ENCODE measurements at regions not wholly inside any gene's neighbourhood (a gene's known extent, or its start where the extent isn't known, plus 50 kb on each side); places are given as distances from the start of the nearest gene placed in this dataset.

DNA sequence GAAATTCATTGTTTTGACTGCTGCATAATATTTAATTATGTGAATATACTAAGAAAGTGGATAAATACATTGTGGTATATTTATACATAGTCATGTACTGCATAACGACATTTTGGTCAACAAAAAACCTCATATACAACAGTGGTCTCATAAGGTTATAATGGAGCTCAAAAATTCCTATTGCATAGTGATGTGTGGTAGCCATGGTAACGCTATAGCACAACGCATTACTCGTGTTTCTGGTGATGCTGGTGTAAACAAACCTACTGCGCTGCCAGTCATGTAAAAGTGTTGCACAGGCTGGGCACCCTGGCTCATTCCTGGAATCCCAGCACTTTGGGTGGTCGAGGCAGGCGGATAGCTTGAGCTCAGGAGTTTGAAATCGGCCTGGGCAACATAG lies 52.6 kb upstream of the NHLH2 start:
- no peak for DNase-seq (ENCODE audit: low read depth)

DNA sequence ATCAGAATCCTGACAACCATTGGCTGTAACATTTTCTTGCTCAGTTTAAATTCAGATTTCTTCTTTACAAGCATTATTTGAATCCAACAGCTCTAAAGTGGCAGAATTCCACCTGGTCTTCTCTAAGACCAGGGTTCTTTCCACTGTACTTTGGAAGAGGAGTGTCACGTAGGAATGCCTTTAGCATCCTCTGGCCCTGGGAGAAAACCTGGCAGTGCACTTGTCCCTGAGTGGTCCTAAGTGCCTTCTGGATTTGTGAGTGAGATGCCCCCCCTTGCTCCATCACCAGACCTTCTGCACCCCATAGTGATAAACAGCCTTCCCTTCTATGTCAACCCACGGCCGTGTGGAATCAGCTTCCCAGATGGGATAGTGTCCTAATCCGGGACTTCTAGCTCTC lies 57.1 kb upstream of the NHLH2 start:
- DNase-seq (ENCODE audit: low read depth) = no peak

DNA sequence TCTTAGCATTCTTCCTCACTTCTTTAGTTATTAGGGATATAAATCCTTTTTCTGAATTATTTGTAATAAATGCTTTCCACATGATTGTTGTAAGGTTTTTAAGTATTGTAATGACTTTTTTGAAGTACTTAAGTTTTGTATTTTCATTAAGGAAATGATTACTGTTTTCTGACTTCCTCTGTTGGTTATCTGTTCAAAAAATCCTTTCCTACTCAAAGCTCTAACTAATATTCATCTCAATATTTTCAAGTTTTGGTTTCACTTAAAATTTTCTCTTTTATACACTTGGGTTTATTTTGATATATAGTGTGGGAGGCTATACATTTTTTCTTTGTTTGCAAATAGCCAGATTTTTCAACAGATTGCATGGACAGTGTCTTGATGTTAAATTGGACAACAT lies 59.9 kb upstream of the NHLH2 start:
- no peak for DNase-seq (ENCODE audit: low read depth)

DNA sequence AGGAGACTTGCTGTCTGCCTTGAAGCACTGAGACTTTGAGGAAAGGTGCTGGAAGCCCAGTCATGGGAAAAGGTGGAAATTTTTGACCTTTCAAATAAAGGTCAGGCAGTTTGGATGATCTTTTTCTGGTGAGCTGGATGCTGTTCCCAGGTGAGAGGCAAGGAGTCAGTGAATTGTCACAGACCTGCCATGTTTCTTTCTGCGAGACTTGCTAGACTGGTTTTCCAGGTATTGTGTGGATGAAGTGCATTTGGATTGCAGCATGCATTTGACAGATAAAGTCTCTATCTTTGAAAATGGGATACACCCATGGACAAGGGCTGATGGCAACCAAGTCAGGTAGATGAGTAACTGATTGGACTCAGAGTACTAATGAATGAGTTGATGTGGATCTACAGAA lies 65.7 kb upstream of the NHLH2 start:
- DNase-seq (ENCODE audit: low read depth) = no peak

DNA sequence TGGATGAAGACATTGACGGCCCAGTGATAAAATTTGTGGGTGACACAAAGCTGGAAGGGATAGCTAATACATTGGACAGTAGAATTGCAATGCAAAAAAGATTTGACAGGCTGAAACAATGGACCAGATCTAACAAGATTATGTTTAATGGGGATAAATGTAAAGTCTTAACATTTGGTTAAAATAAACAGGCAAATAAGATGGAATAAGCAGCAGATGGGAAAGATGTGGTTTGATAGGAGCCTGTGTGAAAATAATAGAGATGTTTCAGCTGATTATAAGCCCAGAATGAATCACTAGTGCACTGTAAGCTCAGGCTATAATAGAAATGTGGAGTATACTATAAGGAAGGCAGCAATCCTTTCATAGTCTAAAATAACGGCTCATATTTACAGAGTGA lies 66.2 kb upstream of the NHLH2 start:
- DNase-seq (ENCODE audit: low read depth) = no peak

DNA sequence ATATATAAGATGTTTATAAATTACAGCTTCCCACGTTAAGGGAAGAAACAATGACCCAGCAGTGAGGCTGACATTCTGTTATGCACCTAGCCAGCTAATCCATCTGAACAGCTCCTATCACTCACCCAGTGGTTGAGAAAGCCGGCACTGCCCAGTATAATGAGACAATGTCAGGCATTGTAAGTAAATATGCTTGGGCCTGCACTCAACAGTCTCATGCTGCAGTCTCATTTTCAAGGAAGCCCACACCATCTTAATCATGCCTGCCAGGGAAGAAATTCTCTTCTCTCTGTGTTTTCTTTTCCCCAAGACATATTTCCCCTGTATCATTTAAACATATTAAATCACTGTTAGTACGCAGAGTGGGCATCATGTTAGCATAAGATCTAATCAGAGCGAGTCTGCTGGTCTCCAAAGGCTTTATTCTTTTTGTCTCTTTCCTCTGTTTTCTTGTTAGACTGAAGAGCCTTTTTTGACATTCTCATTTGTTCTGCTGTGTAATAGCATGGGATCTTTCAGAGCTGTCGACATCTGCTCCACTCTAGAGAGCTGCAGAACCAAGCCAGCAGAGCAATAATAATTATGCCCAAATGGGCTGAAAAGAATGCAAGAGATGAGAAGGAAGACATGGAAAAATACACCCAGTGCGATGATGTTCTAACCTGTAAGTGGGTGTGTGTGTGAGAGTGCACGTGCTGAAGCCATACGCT lies 67.6 kb upstream of the SLC22A15 start:
- DNase-seq (ENCODE audit: low read depth) = no peak

DNA sequence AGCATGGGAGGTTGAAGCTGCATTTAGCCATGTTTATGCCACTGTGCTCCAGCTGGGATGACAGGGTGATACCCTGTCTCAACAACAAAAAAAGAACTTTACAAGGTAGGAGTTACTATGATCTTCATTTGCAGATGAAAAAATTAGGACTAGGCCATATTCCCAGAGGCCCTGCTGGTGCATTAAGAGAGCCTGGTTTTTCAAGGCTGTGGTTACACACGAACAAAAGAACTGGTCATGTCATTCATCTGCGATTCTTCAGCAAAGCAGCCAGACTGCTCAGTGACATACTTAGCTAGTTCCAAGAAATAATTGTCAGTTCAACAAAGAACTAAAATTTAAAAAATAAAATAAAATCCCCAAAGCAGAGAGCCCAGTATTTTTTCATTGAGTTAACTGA lies 66.1 kb upstream of the SLC22A15 start:
- no peak for DNase-seq (ENCODE audit: low read depth)

DNA sequence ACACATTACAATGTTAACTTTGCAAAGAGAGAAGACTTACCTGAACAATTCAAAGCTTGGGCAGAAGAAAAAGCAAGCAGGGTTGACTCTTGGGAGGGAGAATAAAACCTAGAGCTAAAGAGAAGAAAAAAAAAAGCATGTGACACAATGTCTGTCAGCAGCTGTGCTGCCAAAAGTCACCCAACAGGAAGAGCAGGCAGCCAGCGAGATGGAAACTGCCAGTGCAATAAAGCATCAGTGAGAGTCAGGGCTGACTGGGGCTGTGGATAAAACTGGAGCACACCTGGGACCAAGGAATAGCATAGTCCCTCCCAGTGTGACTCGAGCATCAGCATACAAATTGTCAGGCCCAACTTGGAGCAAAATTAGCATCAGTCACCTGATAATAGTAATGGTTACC lies 65.0 kb upstream of the SLC22A15 start:
- DNase-seq (ENCODE audit: low read depth) = no peak

DNA sequence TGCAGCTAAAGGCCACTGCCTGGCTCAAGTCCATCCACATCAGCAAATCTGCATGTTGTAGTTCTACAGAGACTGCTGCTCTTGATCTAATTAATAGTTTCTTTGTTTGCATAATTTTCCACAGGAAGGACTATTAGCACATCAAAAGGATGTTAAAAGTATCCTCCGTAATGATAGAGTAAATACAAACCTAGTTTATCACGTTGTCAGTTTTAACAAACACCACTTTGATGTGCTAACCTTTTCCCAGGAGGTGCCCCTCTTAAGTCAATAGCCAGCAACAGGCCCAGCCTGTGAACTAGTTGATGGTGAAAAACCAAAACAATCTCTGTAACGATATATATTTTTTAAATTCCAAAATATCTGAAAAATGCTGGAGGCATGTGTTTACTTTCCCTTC lies 64.2 kb upstream of the SLC22A15 start:
- no peak for DNase-seq (ENCODE audit: low read depth)

DNA sequence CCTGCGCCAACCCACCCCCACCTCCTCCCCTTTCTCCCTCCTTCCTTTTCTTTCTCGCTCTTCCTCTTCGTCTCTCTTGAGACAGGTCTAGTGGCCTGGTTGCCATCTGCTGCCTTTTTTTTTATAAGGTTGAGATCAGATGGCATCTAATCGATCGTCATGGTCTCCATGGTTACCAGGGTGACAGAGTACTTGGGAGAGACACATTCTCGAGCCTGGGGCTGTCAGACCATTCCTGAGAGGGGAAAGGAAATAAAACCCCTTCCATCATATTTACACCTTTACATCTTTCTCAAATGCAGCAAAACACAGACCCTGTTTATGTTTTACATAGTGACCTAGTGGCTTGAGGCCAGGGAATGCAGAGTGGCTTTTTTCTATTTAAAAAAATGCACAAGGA lies 53.5 kb upstream of the SLC22A15 start:
- no peak for DNase-seq (ENCODE audit: low read depth)

DNA sequence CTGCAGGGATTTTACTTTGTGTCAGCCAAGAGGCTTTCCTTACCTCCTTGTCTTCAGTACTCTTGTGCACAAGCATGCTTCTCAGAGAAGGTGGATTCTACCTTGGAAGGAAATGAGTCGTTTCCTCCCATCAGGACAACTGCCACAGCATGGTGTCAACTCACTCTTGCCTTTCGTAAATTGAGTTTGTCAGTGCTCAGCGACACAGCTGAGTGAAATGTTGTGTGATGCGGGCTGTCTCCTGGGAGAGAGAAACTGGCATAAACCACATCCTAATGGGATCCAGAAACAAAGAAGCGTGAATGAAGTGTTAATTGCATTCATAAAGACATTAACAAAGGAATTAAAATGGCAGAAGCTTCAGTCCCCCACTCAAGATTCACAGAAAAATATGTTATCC lies 51.5 kb upstream of the SLC22A15 start:
- DNase-seq (ENCODE audit: low read depth) = peak; percentile 23

DNA sequence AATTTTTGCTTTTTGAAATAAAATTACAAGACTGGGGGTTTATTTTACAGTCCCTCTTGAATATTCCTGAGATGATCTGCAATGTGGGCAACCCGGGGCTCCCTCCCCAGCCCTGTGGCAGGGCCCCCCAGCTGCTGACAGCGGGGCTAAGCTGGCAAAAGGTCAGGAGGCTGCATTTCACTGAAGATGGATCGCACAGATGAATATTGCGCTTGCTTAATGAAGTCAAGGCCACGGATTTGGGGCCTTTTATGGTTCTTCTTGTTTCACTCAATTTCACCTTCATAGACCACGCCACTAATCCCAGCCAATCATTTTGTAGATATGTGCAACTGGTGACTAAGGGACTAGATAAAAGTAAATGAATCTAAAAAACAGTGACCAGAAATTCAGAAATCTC lies 50.8 kb upstream of the SLC22A15 start:
- no peak for DNase-seq (ENCODE audit: low read depth)

Measured in Daoy (cell line).